Keratinocyte (primary cell): ENCODE measurements at regions not wholly inside any gene's neighbourhood (a gene's known extent, or its start where the extent isn't known, plus 50 kb on each side); places are given as distances from the start of the nearest gene placed in this dataset.

ENCODE experiments used
- DNase-seq: peaks from one replicate; pipeline ENCODE4 v3.0.0-alpha.2; 2011; ENCODE audit warnings: low read depth, missing footprints, low spot score
- FAIRE-seq: peaks from 2 replicates; lab custom pipeline; 2011; peaks lifted over from hg19 to GRCh38; lab: Jason Lieb, UNC
- H2AFZ ChIP-seq: 2 replicates; pipeline ENCODE4 v1.6.0; 2012; ENCODE audit warnings: low read length, control low read depth, inconsistent platforms; ENCODE audit not compliant: control insufficient read depth
- H3K27ac ChIP-seq: 2 replicates; pipeline ENCODE4 v1.5.1; 2011; ENCODE audit warnings: low read length; ENCODE audit not compliant: control insufficient read depth, insufficient read depth
- H3K27me3 ChIP-seq: 3 replicates; pipeline ENCODE4 v1.6.0; 2011; ENCODE audit warnings: low read length; ENCODE audit not compliant: control insufficient read depth, insufficient read depth; ENCODE audit errors: extremely low read depth
- H3K36me3 ChIP-seq, 2 experiments: 2 replicates in 1 of 2; 3 replicates in 1 of 2; pipeline ENCODE4 v1.5.1; 2011; ENCODE audit warnings: low read length in 2 of 2, mild to moderate bottlenecking in 1 of 2; ENCODE audit not compliant: control insufficient read depth in 2 of 2, insufficient read depth in 2 of 2; ENCODE audit errors: extremely low read depth in 1 of 2
- H3K4me1 ChIP-seq: 3 replicates; pipeline ENCODE4 v1.5.1; 2011; ENCODE audit warnings: low read length; ENCODE audit not compliant: control insufficient read depth, insufficient read depth; ENCODE audit errors: extremely low read depth
- H3K4me2 ChIP-seq: 3 replicates; pipeline ENCODE4 v1.6.0; 2011; ENCODE audit warnings: low read depth, low read length; ENCODE audit not compliant: control insufficient read depth, insufficient read depth; ENCODE audit errors: extremely low read depth
- H3K4me3 ChIP-seq, 3 experiments: fragments of 200-600 bp in 1 of 3; sonication (generic) in 1 of 3; 2 replicates in 2 of 3; 3 replicates in 1 of 3; pipeline ENCODE4 v1.5.1; 2011 to 2016; ENCODE audit warnings: low read length in 3 of 3, mild to moderate bottlenecking in 3 of 3, control low read depth in 2 of 3, inconsistent platforms in 1 of 3, low read depth in 1 of 3, mixed read lengths in 1 of 3, mixed run types in 1 of 3, moderate library complexity in 1 of 3; ENCODE audit not compliant: control insufficient read depth in 2 of 3, insufficient read depth in 2 of 3; ENCODE audit errors: extremely low read depth in 1 of 3
- H3K79me2 ChIP-seq: 2 replicates; pipeline ENCODE4 v1.6.0; 2012; ENCODE audit warnings: low read length; ENCODE audit not compliant: control insufficient read depth, insufficient read depth
- H3K9ac ChIP-seq: 3 replicates; pipeline ENCODE4 v1.6.0; 2011; ENCODE audit warnings: low read length; ENCODE audit not compliant: control insufficient read depth, insufficient read depth; ENCODE audit errors: extremely low read depth
- H3K9me1 ChIP-seq: 3 replicates; pipeline ENCODE4 v1.6.0; 2011; ENCODE audit warnings: low read length; ENCODE audit not compliant: control insufficient read depth, insufficient read depth; ENCODE audit errors: extremely low read depth
- H3K9me3 ChIP-seq: 2 replicates; pipeline ENCODE4 v1.5.1; 2012; ENCODE audit warnings: low read depth, low read length; ENCODE audit not compliant: control insufficient read depth
- H4K20me1 ChIP-seq: 3 replicates; pipeline ENCODE4 v1.6.0; 2011; ENCODE audit warnings: low read length; ENCODE audit not compliant: control insufficient read depth, insufficient read depth; ENCODE audit errors: extremely low read depth
- EZH2 ChIP-seq: IDR thresholded peaks from one replicate; pipeline ENCODE4 v1.6.1; 2012; ENCODE audit warnings: inconsistent platforms, mild to moderate bottlenecking, low read length, moderate library complexity
- dilution Hi-C: fragments of 300-500 bp; cut with MboI; formaldehyde crosslinking; loops from one replicate; pipeline ENCODE4 v1.7.0; 2020; ENCODE audit warnings: low sequenced_read_pairs; ENCODE audit not compliant: extremely low pct_ligation_motif_present
- TF ChIP-seq, protein P1 (sequence below), 3 experiments: IDR thresholded peaks in 1 of 3; conservative IDR thresholded peaks in 1 of 3; optimal IDR thresholded peaks in 1 of 3; 2 replicates in 2 of 3; 3 replicates in 1 of 3; pipeline versions ENCODE3 to v1.5.1; 2011; ENCODE audit warnings: low read length in 3 of 3, mild to moderate bottlenecking in 3 of 3, moderate library complexity in 2 of 3, control low read depth in 1 of 3, inconsistent platforms in 1 of 3; ENCODE audit not compliant: insufficient read depth in 2 of 3; ENCODE audit errors: extremely low read depth in 1 of 3

DNA sequence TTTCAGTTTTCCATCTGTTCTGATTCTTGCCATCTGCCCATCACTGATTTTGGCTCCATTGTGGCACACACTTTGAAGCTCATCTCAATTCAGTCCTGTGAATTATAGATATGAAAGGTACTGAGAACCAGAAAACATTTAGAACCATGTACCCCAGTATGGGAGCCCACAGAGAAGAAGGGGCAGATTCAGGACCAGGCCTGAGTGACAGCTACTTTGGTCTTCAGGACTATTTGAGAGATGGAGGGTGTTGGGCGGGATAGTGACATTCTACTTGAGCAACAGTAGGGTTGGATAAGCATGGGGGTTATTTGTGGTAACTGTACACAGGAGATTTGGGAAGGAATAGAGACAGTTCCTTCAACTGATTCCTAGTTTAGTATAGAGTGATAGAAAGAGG is 259.2 kb upstream of the MANEA start:
- Histone ChIP-seq H3K27ac (no peak overlapping the region), H3K79me2 (no peaks in the 10 kb centered on the region), H3K9me1 (no peaks in the 10 kb centered on the region), H3K4me2 (no peak overlapping the region), H4K20me1 (no peaks in the 10 kb centered on the region), H3K4me3 (no peak overlapping the region), H3K9me3 (no peaks in the 10 kb centered on the region), H3K27me3 (no peaks in the 10 kb centered on the region), H2AFZ (no peak overlapping the region), H3K36me3 (no peaks in the 10 kb centered on the region), H3K9ac (no peak overlapping the region), H3K4me1 (no peaks in the 10 kb centered on the region)
- no peak for FAIRE-seq
- TF ChIP-seq, protein P1, sequence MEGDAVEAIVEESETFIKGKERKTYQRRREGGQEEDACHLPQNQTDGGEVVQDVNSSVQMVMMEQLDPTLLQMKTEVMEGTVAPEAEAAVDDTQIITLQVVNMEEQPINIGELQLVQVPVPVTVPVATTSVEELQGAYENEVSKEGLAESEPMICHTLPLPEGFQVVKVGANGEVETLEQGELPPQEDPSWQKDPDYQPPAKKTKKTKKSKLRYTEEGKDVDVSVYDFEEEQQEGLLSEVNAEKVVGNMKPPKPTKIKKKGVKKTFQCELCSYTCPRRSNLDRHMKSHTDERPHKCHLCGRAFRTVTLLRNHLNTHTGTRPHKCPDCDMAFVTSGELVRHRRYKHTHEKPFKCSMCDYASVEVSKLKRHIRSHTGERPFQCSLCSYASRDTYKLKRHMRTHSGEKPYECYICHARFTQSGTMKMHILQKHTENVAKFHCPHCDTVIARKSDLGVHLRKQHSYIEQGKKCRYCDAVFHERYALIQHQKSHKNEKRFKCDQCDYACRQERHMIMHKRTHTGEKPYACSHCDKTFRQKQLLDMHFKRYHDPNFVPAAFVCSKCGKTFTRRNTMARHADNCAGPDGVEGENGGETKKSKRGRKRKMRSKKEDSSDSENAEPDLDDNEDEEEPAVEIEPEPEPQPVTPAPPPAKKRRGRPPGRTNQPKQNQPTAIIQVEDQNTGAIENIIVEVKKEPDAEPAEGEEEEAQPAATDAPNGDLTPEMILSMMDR (optimal IDR thresholded peaks at IDR 0.05 in 1 of 3, IDR thresholded peaks at IDR 0.05 in 1 of 3, conservative IDR thresholded peaks at IDR 0.05 in 1 of 3; ENCODE audit: extremely low read depth in 1 of 3, insufficient read depth in 2 of 3, low read length in 3 of 3) = no peak
- TF ChIP-seq EZH2 = no peak
- DNase-seq = no peak
- dilution Hi-C loops = no loop called here

DNA sequence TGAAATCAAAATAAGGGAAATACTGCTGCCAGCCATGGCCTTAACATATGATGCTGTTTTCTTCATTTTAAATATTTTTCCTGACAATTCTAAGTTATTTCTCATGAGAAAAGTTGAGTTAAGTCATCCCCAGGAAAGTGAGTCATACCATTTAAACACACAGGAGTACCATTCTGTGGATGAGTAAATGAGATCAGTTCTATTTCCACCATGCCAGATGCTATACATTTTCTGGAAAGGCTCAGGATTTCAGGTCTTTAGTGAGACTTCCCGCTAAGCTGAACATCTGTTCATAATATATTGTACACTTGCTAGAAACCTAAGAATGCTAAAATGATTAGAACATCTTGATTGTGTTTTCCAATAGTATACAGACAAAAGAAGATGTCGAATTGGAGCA is 256.2 kb upstream of the MANEA start:
- H3K9me3 ChIP-seq = no peaks in the 10 kb centered on the region
- H3K4me1 ChIP-seq = no peaks in the 10 kb centered on the region
- dilution Hi-C loops = no loop called here
- no peak overlapping the region for H3K27ac ChIP-seq
- no peaks in the 10 kb centered on the region for H4K20me1 ChIP-seq
- FAIRE-seq (no peak), DNase-seq (no peak)
- no peaks in the 10 kb centered on the region for H3K27me3 ChIP-seq
- H3K36me3 ChIP-seq = no peaks in the 10 kb centered on the region
- H3K9me1 ChIP-seq = no peaks in the 10 kb centered on the region
- no peak overlapping the region for H3K9ac ChIP-seq
- no peak for TF ChIP-seq EZH2
- TF ChIP-seq, protein P1 (optimal IDR thresholded peaks at IDR 0.05 in 1 of 3, IDR thresholded peaks at IDR 0.05 in 1 of 3, conservative IDR thresholded peaks at IDR 0.05 in 1 of 3; ENCODE audit: extremely low read depth in 1 of 3, insufficient read depth in 2 of 3, low read length in 3 of 3) = no peak
- no peaks in the 10 kb centered on the region for H3K79me2 ChIP-seq
- H3K4me2 ChIP-seq = no peak overlapping the region
- H2AFZ ChIP-seq = no peak overlapping the region
- H3K4me3 ChIP-seq = no peak overlapping the region
